Putamen (tissue), 1 donor: ENCODE measurements at regions not wholly inside any gene's neighbourhood (a gene's known extent, or its start where the extent isn't known, plus 50 kb on each side); places are given as distances from the start of the nearest gene placed in this dataset.

Experiments
- DNase-seq: peaks from one replicate; pipeline ENCODE4 v3.0.0-alpha.2; 2016; ENCODE audit warnings: low spot score

DNA sequence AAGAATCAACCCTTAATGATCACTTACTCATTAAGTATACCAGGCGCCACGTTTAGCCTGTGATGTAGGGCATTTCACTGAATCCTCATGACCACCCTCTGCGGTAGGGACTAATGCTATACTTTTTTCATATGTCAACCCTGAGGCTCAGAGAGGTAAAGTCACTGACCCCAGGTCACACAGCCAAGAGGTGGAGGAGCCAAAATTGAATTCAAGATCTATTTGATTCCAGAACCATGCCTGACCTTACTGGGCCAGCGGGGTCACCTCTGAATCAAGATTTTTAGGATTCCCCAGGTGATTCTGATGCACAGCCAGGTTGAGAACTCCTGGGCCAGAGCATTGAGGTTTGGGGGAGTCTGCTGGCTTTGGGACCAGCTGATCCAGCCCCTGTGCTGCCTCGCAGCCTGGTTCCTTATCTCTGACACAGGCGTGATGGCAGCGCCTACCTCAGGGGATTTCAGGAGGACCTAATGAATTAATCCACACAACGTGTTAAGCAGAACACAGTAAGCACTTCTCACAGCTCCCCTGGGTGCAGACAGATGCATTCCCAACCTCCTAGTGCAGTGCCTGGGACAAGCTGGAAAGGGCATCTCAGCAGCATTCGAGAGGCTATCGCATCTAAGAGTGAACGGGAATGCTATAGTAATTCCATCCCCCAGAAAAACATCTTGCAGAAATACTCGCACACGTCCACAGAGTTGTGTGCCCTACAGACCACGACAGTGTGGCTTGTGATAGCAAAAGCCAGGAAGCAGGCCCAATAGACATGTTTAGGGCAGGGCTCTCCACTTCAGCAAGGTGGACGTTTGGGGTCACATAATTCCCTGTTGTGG lies 101.4 kb upstream of the PTPN1 start:
- no peak for DNase-seq

DNA sequence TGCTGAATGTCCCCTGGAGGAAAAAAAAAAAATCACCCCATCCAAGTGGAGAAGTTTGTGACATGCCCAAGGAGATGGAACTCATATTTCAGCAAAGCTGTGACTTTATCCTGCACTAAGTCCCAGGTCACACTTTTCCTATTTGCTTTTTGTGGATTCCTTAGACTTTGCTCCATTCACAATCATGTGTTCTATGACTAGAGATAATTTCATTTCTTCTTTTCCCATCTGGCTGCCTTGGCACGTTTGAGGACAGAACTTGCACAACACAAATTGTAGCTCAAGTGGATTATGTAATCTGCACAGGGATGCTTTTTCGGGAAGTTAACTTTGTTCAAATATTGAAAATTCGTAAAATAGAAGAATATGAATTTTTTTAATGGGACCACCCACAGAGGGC lies 100.7 kb upstream of the PTPN1 start:
- DNase-seq, result no peak

DNA sequence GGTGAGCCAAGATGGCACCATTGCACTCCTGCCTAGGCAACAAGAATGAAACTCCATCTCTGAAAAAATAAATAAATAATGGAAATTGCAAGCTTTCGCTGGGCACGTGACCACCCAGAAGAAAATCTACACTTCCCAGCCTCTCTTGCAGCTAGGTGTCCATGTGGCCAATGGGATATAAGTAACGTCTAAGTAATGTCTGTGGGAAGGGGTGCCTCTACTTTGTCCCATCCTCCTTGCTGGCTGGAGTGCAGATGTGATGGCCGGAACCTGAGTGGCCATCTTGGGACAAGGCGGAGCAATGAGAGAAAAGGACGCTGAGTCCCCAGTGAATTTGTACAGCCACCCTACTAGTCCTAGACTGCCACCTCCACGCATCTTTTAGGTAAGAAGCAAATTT lies 99.8 kb upstream of the PTPN1 start:
- no peak for DNase-seq

DNA sequence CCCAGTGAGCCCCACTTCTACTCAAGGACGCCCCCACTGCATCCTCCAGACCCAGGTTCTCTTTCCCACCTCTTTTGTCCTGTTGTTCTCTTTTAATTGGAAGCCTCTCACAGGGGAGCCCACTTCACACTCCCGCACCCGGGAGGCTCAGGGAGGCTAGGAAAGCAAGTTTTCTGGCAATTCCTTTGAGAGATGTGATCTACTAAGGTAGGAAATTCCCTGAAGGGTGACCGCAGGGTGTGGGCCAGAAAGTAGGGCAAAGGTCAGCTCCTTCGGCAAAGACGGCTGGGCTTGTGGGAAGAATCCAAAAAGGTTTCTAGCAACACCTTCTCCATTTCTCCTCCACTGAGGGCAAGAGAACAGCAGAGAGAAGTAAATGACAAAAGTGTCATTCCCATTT lies 98.1 kb upstream of the PTPN1 start:
- DNase-seq, result no peak

DNA sequence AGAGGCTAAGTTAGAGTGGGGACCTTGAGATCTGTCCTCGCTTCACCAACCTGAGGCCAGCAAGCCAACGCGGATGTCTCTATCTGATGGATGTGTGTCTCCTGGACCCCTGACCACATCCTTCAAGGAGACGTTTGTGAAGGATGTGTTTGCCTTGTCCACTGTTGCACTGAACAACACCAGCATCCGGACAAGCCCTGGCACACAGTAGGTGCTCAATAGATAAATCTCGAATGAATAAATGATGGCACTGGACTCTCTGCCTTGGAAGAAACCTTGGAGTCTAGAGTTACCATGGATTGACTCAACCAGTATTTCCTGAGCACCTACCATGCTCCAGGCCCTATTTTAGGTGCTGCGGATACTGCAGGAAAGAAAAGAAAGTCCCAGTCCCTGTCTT lies 97.7 kb upstream of the PTPN1 start:
- DNase-seq, result no peak

DNA sequence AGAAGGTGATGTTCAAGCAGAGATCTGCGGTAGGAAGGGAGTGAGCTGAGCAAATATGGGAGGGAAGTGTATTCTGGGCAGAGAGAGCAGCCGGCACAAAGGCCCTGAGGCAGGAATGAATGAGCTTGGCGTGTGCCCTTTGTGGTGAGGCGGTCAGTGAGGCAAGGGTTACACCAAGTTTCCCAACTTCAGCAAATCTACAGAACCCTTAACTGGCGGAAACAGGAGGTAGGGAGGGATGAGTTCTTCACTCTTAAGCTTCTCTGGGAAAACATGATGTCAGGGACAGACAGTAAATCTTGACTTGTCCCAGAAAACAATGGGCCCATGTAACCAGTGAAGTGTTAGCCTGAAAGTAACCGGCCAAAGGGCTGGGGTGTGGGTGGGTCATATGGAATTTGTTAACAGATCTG lies 97.1 kb upstream of the PTPN1 start:
- no peak for DNase-seq

DNA sequence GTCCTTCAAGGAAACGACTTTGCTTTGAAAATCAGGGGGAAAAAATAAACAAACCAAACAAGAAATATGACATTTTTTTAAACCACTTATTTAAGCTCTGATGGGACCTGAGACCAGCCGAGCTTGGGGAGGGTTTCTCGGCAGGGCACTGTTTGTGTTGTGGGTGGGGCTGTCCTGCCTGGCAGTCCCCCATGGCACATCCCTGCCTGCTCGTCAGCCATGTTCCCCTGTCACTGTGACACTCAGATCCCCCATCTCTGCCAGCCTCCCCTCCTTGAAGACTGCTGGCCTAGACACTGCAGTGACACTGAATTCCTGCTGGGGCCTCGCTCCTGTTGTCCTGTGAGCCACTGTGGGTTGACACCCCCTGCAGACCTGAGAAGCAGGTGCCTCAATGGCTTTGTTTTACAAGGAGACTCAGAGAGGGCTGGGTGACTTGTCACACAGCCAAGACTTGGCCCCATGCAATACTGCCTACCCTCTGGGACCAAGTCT lies 95.1 kb upstream of the PTPN1 start:
- DNase-seq, result no peak

DNA sequence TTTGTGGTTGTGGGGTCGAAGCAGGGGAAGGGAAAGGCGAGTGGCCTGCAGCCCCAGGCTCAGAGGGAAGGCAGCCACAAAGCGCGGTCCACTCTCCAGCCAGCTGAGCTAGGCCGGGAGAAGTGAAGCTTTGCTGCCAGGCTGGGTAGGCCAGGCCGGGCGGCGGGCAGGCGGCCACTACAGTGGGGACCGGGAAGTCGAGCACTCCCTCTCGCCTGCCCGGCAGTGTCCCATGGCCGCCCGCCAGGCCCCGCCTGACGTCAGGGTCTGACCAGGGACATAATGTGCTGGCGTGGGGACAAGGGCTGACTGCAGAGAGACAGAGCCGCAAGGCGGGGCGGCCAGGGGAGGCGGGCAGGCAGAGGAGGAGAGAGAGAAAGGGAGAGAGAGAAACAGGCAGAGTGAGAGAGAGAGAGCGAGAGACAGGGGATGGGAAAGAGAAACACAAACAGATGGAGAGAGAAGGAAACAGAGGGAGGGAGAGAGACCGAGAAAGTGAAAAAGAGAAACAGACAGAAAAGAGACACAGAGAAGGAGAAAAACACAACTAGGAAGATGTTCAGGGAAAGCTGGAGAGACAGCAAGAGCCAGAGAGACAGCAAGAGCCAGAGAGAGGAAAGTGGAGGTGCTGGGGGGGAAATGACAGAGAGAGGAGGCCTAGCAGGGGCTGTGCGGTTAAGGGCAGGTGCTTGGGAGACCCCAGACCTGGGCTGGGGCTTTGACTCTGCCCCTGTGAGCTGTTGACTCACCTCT lies 94.5 kb upstream of the PTPN1 start:
- peak; percentile 95 for DNase-seq

DNA sequence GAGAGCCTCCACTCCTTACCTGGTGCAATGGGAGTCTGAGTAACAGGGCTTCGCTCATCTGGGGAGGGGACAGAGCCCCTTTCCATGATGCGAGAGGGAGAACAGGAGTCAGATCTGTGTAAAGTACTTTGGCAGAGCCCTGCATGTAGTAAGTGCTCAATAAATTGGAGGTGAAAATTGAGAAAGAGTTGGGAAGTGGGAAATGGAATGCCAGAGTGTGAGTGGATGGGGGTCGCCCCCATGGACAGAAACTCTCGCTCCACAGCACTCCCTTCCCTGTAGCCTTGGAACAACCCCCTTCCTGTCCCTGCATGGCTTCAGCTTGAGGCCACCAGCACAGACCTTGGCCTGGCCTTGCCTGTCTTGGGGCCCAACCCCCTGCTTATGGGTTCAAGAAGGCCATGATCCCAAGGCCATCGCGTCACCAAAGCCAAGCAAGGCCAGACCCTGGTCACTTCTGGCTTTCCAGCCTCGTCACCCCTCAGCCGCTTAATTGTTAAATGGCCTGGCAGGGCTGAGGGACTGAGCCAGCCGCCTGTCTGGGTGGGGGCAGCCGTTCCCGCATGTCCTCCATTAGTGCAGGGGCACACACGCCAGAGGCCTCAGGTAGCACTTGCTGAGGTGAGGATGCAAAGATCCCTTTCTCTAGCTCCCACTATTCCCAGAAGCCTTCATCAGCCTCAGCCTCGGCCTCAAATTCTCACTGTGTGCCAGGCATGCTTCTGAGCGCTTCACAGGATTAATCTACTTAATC lies 93.7 kb upstream of the PTPN1 start:
- DNase-seq, result no peak

DNA sequence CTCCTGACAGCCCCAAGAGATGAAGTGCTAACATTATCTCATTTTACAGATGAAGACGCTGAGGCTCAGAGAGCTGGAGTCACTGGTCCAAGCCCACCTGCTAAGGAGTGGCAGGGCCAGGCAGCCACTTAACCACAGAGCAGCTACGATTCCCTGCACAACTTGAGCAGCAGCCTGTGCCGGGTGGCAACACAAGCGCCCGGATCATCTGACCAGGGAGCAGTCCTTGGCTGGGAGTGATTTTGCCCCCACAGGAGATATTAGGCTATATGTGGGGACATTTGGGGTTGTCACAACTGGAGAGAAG lies 93.2 kb upstream of the PTPN1 start:
- DNase-seq, result no peak

DNA sequence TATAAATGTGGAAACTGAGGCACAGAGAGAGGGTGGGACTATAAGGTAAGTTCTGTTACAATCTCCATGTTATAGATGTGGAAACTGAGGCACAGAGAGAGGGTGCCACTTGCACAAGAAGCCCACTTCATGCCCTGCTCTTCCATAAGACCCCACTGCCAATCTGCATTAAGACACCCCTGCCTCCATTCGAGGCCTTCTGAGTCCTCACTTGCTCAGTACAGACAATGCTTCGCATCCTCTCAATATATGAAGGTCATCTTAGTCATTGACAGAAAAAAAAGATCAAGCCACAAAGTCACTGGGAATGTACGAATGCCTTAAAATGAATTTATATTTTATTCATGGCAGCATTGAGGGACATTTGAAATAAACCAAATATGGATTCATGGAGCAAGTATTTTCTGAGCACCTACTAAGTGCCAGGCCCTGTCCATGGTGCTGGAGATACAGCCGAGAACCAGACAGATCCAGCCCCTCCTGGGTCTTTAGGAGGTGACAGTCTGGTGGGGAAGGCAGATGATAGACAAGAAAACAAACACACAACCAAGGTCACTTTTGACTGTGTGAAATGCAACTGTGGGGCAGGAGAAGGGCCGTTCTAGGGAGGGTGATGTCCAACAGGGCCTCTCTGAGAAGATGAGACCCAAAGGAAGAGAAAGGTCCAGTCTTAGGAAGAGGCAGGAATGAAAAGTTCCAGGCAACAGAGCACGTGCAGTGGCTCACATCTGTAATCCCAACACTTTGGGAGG lies 92.5 kb upstream of the PTPN1 start:
- DNase-seq, result no peak

DNA sequence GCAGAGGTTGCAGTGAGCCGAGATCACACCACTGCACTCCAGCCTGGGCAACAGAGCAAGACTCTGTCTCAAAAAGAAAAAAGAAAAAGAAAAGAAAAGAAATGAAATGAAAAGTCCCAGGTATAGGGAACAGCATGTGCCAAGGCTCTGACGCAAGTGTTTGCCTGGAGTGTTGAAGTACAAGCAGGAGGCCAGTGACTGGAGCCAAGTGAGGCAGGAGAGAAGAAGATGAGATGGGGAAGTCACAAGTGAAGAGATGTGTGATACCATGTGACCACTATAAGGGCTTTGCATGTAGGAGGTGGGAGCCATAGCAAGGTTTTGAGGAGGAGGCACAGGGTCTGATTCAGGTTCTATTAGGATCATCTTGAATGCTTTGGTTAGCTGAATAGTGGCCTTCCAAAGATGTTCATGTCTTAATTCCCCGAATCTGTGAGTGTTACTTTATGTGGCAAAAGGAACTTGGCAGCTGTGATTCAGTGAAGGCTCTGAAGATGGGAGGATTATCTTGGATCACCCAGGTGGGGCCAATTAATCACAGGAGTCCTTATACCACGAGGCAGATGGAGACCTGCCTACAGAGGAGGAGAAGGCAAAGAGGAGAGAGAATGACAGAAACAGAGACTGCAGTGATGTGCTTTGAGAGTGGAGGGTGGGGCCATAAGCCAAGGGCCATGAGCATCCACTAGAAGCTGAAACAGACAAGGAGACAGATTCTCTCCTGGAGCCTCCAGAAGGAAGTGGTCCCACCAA lies 91.1 kb upstream of the PTPN1 start:
- no peak for DNase-seq

DNA sequence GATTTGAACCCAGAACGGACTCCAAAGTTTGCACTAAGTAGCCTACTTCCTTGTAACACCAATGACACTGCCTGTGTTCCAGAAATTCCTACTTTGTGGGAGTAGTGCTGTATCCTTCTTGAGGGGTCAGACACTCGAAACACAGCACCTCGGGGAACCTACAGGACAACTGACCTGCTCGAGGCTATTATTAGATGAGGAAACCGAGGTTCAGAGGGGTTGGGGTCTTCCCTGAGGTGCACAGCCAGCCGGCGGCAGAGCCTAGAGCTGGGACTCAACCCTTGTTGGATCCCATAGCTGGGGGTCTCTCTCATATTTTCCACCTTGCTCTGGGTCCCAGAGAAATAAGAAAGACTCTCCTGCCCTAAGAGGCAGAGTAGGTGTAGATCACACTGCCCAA lies 89.8 kb upstream of the PTPN1 start:
- DNase-seq, result no peak

DNA sequence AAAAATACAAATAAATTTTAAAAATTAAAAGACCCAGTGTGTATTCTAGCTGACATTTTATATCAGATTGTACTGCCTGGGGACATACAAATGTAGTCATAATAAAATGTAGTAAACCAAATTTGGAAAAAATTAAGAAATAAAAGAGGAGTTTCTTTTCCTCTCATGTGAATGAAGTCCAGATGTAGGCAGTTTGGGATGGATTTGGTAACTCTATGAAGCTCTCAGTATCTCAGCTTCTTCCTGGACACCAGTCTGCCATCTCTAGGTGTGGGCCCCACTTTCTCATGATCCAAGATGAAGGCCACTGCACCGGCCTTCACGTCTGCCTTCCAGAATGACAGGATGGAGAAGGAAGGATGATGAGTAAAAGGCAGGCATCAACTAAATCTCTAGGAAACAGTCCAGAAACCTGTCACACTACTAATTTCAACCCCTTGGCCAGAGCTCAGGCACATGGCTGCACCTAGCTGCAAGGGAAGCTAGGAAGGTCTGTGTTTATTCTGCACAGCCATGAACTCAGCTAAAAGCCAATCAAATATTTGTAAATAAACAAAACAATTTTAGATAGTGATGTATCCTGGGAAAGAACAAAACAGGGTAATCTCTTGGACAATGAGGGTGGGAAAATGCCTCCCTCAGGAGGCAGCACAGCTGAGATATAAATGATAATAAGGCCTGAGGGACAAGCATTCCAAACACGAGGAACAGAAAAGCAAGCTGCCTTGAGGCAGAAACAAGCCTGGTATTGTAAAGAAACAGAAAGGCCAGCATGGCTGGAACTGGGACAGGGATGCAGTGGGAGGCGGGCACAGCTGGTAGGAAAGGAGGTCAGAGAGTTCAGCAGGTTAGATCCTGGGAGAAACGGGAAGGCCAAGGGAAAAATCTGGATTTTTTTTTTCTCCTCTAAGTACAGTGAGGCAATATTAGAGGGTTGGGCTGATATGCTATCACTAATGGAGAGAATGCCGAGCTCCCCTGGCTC lies 88.5 kb upstream of the PTPN1 start:
- no peak for DNase-seq

DNA sequence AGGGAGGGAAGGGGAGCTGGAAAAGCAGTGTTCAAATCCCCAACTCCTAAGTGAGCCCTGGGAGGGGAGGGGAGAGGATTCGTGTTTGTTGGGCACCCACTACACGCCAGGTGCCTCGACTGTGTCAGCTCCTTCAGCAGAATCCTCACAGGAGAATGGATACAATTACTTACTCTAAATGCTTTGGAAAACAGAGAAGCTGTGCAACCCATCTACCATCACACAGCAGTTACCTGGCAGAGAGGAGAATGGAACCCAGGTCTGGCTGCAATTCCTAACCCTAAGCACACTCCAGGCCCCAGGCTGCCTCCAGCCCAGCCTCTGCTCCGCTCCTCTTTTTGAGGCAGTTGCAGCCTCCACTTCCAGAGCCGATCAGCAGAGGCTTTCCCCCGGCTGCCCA lies 86.4 kb upstream of the PTPN1 start:
- no peak for DNase-seq

DNA sequence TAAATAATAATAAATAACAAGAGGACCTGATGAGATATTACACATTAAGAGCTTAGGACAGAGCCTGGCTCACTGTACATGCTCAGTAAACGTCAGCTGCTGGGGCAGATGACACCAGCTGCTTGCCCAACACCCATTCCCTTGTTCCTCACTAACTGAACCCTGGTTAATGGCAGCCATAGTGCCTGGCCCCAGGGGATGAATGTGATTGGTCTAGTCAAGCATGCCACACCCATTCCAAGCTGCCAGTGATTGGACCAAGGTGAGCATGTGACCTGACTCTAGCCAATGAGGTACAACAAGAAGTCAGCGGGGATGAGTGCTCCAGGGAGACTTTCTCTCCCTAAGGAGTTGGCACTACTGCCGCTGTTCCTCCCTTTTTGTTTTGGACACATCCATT lies 85.1 kb upstream of the PTPN1 start:
- DNase-seq, result no peak

DNA sequence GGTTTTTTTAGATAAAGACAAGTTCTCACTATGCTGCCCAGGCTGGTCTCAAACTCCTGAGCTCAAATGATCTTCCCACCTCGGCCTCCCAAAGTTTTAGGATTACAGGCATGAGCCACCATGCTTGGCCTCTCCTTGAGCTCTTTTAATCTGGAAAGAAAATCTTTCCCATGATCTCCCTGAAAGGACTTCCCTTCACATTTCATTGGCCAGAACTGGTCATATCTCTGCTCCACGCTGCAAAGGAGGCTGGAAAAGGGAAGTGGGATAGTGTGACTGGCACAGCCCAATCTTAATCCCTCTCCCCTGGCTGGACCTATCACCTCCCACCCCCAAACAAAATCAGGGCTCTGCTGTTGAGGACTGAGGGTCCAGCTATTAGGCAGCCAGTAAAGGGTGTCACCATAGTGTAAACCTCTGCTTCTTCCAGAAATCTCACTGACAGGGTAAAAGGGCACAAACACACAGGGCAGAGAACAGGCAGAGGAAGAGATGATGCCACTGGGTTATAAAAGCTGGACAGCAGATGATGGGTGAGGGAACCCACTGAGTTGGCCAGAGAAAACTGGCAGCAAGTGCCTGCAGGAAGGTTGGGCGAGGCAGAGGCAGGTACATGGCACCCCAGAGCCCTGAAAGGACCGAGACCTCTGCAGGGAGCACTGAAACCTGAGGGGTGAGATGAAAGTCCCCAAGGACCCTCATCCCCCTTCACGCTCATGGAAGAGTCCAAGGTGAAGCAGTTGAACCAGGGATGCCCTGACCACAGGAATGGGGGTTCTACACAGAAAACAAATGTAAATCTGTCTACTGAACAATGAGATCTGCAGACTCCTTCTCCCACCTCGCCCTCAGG lies 83.1 kb upstream of the PTPN1 start:
- DNase-seq, result no peak

DNA sequence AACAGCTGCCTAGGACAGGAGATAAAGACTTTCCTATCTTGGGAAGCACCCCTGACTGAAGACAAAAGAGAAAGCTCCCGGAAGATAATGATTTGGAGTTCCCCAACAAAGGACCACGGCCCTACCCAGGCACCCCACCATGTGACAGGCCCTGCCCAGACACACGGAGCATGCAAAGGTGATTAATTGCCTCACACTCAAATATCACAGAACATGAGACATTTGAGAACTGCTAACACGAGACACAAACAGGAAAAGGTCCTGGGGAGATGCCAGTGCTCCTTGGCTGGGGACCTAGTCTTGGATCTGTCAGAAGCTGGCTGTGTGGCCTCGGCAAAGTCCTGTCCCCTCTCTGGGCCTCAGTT lies 82.5 kb upstream of the PTPN1 start:
- no peak for DNase-seq

DNA sequence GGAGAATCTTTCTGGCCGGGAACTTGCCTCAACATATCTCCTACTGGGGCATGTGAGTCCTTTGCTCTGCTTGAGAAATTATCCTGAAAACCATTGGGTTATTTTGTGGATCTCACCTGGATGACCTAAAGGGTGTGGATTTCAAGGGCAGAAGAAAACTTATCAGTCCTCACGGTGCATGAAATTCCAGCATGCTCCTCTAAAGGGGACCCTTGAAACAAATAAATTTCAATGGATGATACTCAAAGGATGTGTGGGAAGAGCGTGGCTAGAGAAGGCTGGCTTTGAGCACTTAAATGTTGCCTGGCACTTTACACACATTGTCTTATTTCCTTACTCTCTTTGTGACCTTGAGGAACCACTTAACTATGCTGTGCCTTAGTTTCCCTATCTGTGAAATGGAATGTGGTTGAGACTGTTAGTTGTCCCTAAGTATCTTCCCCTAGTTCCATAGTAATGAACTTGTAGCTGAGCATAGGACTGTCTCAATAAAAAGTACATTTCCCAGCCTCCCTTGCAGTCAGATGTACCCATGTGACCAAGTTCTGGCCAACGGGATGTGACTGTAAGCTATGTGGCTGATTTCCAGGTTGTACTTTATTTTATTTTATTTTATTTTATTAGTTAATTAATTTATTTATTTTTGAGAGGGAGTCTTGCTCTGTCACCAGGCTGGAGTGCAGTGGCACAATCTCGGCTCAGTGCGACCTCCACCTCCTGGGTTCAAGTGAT lies 81.9 kb upstream of the PTPN1 start:
- DNase-seq, result no peak
